HG03108 (cell line): ENCODE measurements at regions not wholly inside any gene's neighbourhood (a gene's known extent, or its start where the extent isn't known, plus 50 kb on each side); places are given as distances from the start of the nearest gene placed in this dataset.

Source experiments
- ATAC-seq: cut with Tn5 transposase; IDR thresholded peaks from one replicate; pipeline ENCODE4 v1.9.1; 2021; ENCODE audit warnings: moderate library complexity; ENCODE audit not compliant: unreplicated experiment

- no peak for ATAC-seq
These were observed 116.6 kb downstream of the BMP2 start for GRCh38 chr20:6884114-6884513.

GRCh38 chr20:6886065-6886729 lies 118.7 kb downstream of the BMP2 start:
- ATAC-seq, result no peak

- ATAC-seq, result no peak
These were observed 120.5 kb downstream of the BMP2 start for GRCh38 chr20:6887966-6888365.

GRCh38 chr20:6888736-6889395 lies 121.4 kb downstream of the BMP2 start:
- ATAC-seq, result no peak

- ATAC-seq, result no peak
These were observed 125.2 kb downstream of the BMP2 start for GRCh38 chr20:6892724-6893123.

GRCh38 chr20:6898928-6899327 lies 131.4 kb downstream of the BMP2 start:
- ATAC-seq, result no peak

- no peak for ATAC-seq
These were observed 139.4 kb downstream of the BMP2 start for GRCh38 chr20:6906871-6907270.

GRCh38 chr20:6908673-6909072 lies 141.2 kb downstream of the BMP2 start:
- ATAC-seq, result no peak

- no peak for ATAC-seq
These were observed 142.1 kb downstream of the BMP2 start for GRCh38 chr20:6909608-6910007.

GRCh38 chr20:6914986-6915385 lies 147.5 kb downstream of the BMP2 start:
- ATAC-seq, result no peak

GRCh38 chr20:6916938-6917337 lies 149.5 kb downstream of the BMP2 start:
- ATAC-seq, result no peak

- ATAC-seq, result no peak
These were observed 152.4 kb downstream of the BMP2 start for GRCh38 chr20:6919792-6920468.

GRCh38 chr20:6920991-6921613 lies 153.6 kb downstream of the BMP2 start:
- no peak for ATAC-seq

GRCh38 chr20:6921717-6922386 lies 154.4 kb downstream of the BMP2 start:
- no peak for ATAC-seq

GRCh38 chr20:6924681-6925080 lies 157.2 kb downstream of the BMP2 start:
- ATAC-seq, result no peak

GRCh38 chr20:6925744-6926278 lies 158.3 kb downstream of the BMP2 start:
- no peak for ATAC-seq

- no peak for ATAC-seq
These were observed 172.6 kb downstream of the BMP2 start for GRCh38 chr20:6940048-6940447.

- ATAC-seq, result no peak
These were observed 173.4 kb downstream of the BMP2 start for GRCh38 chr20:6940876-6941275.

- no peak for ATAC-seq
These were observed 174.1 kb downstream of the BMP2 start for GRCh38 chr20:6941571-6941970.

GRCh38 chr20:6942266-6942665 lies 174.8 kb downstream of the BMP2 start:
- no peak for ATAC-seq

- ATAC-seq, result no peak
These were observed 176.8 kb downstream of the BMP2 start for GRCh38 chr20:6944292-6944691.
